Cardiac muscle cell (in vitro differentiated cells and primary cell): ENCODE measurements at regions not wholly inside any gene's neighbourhood (a gene's known extent, or its start where the extent isn't known, plus 50 kb on each side); places are given as distances from the start of the nearest gene placed in this dataset.

Source experiments
- DNase-seq, 2 donors: peaks; one replicate each; pipeline versions ENCODE4 v3.0.0 to v3.0.0-alpha.2; 2010 to 2017; ENCODE audit warnings: low read depth in 1 of 2, low spot score in 1 of 2
- H3K27ac ChIP-seq: fragments of 200-600 bp; sonication (generic); 2 replicates; pipeline ENCODE4 v1.5.1; 2016
- H3K27me3 ChIP-seq: fragments of 200-600 bp; sonication (generic); 2 replicates; pipeline ENCODE4 v1.6.0; 2016; ENCODE audit warnings: control low read depth
- H3K36me3 ChIP-seq: fragments of 200-600 bp; sonication (generic); 2 replicates; pipeline ENCODE4 v1.5.1; 2016; ENCODE audit warnings: control low read depth
- H3K4me1 ChIP-seq: fragments of 200-600 bp; sonication (generic); 2 replicates; pipeline ENCODE4 v1.8.1; 2017; ENCODE audit warnings: low read depth, mild to moderate bottlenecking, mixed run types
- H3K4me3 ChIP-seq: fragments of 200-600 bp; sonication (generic); 2 replicates; pipeline ENCODE4 v1.5.1; 2016; ENCODE audit warnings: mild to moderate bottlenecking
- H3K9me3 ChIP-seq: fragments of 200-600 bp; sonication (generic); 2 replicates; pipeline ENCODE4 v1.5.1; 2017; ENCODE audit warnings: low read depth, mild to moderate bottlenecking, control low read depth
- CTCF ChIP-seq: IDR thresholded peaks from 2 replicates; pipeline ENCODE4 v1.5.1; 2012; ENCODE audit warnings: low read depth, mild to moderate bottlenecking, low read length

- Histone ChIP-seq H3K27ac (no peak overlapping the region), H3K4me3 (no peak overlapping the region), H3K4me1 (no peaks in the 10 kb centered on the region), H3K9me3 (no peaks in the 10 kb centered on the region), H3K36me3 (no peaks in the 10 kb centered on the region), H3K27me3 (no peaks in the 10 kb centered on the region)
- no peak for TF ChIP-seq CTCF
- no peak for DNase-seq
Measured at GRCh38 chr4:13093170-13093569, 391.0 kb downstream of the RAB28 start.

DNA sequence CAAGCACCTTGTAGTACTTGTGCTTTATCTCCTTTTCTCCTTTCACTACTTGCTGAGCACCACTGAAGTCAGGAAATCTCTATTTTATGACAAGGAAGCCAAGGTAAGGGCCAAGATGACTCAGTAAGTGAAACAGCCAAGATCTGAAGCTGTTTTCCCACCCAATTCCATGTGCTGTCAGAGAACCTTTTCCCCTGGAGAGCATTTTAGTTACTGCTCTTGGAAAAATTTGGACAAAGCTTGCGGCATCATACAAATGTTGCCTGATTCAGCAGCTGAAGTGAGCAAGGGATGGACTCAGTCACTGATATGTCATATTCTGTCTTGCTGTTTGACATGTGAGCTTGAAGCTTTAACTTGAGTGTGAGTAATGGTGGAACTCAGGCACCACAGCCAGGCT lies 391.4 kb downstream of the RAB28 start:
- H3K9me3 ChIP-seq, result no peaks in the 10 kb centered on the region
- TF ChIP-seq CTCF, result no peak
- H3K4me1 ChIP-seq, result no peaks in the 10 kb centered on the region
- no peak for DNase-seq
- H3K4me3 ChIP-seq, result no peak overlapping the region
- no peaks in the 10 kb centered on the region for H3K36me3 ChIP-seq
- no peak overlapping the region for H3K27ac ChIP-seq
- no peaks in the 10 kb centered on the region for H3K27me3 ChIP-seq

GRCh38 chr4:13089659-13089998 lies 394.5 kb downstream of the RAB28 start:
- no peak overlapping the region for H3K27ac ChIP-seq
- no peaks in the 10 kb centered on the region for H3K4me1 ChIP-seq
- no peaks in the 10 kb centered on the region for H3K9me3 ChIP-seq
- H3K36me3 ChIP-seq, result no peaks in the 10 kb centered on the region
- TF ChIP-seq CTCF, result no peak
- H3K27me3 ChIP-seq, result no peaks in the 10 kb centered on the region
- H3K4me3 ChIP-seq, result no peak overlapping the region
- DNase-seq, result no peak

DNA sequence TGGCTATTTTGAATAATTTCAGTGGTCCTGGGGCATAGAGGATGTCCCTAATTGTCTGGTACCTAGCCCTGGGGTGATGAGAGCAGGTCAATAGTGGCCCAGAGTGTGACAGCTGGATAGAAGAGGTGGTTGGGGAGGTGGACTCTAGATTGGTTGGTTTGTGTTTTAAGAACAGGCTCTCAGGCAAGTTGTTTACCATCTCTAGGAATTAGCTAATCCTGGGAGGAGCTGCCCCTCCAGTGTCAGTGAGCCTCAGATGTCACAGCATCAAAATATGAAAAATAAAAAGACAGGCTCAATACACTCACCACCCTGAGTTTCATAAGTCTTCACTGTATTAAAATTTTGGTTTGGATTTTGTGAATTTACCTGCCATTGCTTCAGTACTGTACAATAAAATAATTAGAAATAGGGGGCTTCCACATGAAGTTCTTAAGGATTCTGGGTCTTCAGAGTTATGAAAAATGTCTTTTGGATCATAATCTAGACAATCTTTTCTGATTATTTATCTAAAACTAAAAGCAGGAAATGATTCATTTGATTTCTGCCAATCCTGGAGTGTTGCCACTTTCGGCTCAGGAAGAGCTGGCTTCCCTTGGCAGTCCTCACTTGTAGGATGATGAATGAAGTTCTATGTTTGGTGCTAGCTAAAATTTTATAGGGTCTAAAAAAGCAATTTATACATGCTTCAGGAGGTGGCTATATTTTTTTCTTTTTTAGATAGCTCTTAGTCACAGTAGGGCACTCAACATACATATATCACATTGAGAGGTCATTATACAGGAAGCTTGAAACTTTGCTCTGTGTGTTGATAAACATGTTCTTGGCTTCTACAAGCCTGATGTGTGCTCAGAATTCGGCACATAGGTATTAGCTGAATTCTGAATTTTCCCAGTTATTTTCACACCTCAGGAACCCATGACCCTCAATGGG lies 395.1 kb downstream of the RAB28 start:
- DNase-seq, result no peak
- H3K27ac ChIP-seq, result no peak overlapping the region
- no peak for TF ChIP-seq CTCF
- no peak overlapping the region for H3K4me3 ChIP-seq
- no peaks in the 10 kb centered on the region for H3K27me3 ChIP-seq
- H3K36me3 ChIP-seq, result no peaks in the 10 kb centered on the region
- H3K9me3 ChIP-seq, result no peaks in the 10 kb centered on the region
- H3K4me1 ChIP-seq, result no peaks in the 10 kb centered on the region

- no peaks in the 10 kb centered on the region for H3K27me3 ChIP-seq
- no peaks in the 10 kb centered on the region for H3K36me3 ChIP-seq
- TF ChIP-seq CTCF, result no peak
- H3K9me3 ChIP-seq, result no peaks in the 10 kb centered on the region
- no peak overlapping the region for H3K27ac ChIP-seq
- H3K4me3 ChIP-seq, result no peak overlapping the region
- DNase-seq, result no peak
- no peaks in the 10 kb centered on the region for H3K4me1 ChIP-seq
Measured at GRCh38 chr4:13087041-13087440, 397.1 kb downstream of the RAB28 start.
